Transverse colon (tissue), 4 donors: ENCODE measurements at regions not wholly inside any gene's neighbourhood (a gene's known extent, or its start where the extent isn't known, plus 50 kb on each side); places are given as distances from the start of the nearest gene placed in this dataset.
A peak's percentile ranks its signal among the peaks of the same experiment; 100 is the strongest.

Experiments
- DNase-seq: peaks from one replicate; pipeline ENCODE4 v3.0.0-alpha.2; 2019
- H3K27ac ChIP-seq, 4 donors: fragments of 200-600 bp; sonication (generic); 2 replicates each; pipeline ENCODE4 v1.5.1; 2016 to 2018; ENCODE audit warnings: inconsistent platforms in 4 of 4
- H3K27me3 ChIP-seq: fragments of 200-600 bp; sonication (generic); 2 replicates; pipeline ENCODE4 v1.5.1; 2017; ENCODE audit warnings: inconsistent platforms
- H3K36me3 ChIP-seq, 4 donors: fragments of 200-600 bp; sonication (generic); 2 replicates each; pipeline ENCODE4 v1.5.1; 2017 to 2019; ENCODE audit warnings: inconsistent platforms in 4 of 4
- H3K4me1 ChIP-seq, 4 donors: fragments of 200-600 bp; sonication (generic); 2 replicates each; pipeline ENCODE4 v1.5.1; 2017 to 2020; ENCODE audit warnings: inconsistent platforms in 4 of 4
- H3K4me3 ChIP-seq, 4 donors: fragments of 200-600 bp; sonication (generic); 1 replicate in 1 of 4; 2 replicates in 3 of 4; pipeline versions ENCODE4 v1.5.1 to v1.6.1; 2017 to 2019; ENCODE audit warnings: inconsistent platforms in 4 of 4
- H3K9me3 ChIP-seq, 2 donors: fragments of 200-600 bp; sonication (generic); 2 replicates each; pipeline ENCODE4 v1.5.1; 2017 to 2019; ENCODE audit warnings: inconsistent platforms in 2 of 2
- CTCF ChIP-seq, 5 experiments: fragments of 200-600 bp in 3 of 5; fragments of 450-650 bp in 2 of 5; sonication (generic) in 3 of 5; IDR thresholded peaks; 1 replicate in 2 of 5; 2 replicates in 3 of 5; pipeline ENCODE4 v1.5.1; 2016 to 2017; ENCODE audit warnings: antibody characterized with exemption in 5 of 5, inconsistent platforms in 3 of 5, mild to moderate bottlenecking in 2 of 5, moderate library complexity in 1 of 5
- EP300 ChIP-seq: sonication (generic); formaldehyde crosslinking; IDR thresholded peaks from one replicate; pipeline ENCODE4 v1.6.1; 2017; ENCODE audit warnings: antibody characterized with exemption, low read depth
- POLR2A ChIP-seq: fragments of 450-650 bp; IDR thresholded peaks from one replicate; pipeline ENCODE4 v1.6.1; 2016; ENCODE audit warnings: antibody characterized with exemption, mild to moderate bottlenecking, moderate library complexity
- POLR2AphosphoS5 ChIP-seq, 3 donors: sonication (generic); formaldehyde crosslinking; IDR thresholded peaks; one replicate each; pipeline ENCODE4 v1.6.1; 2016; ENCODE audit warnings: antibody characterized with exemption in 3 of 3
- WGBS, 2 donors: methylation state at CpG; one replicate each; pipeline ENCODE4 v1.1.5; 2018; ENCODE audit warnings: low coverage in 1 of 2; 5-methylcytosine and 5-hydroxymethylcytosine counted together
- in situ Hi-C, 4 donors: fragments of 200-750 bp; cut with MboI; loops; one replicate each; pipeline versions ENCODE4 v1.15.0 to v1.15.1; 2017; ENCODE audit warnings: low sequenced_read_pairs in 3 of 4, low pct_ligation_motif_present in 1 of 4, low pct_unique_long_range_greater_than_20kb in 1 of 4
- intact Hi-C: fragments of 100-400 bp; cut with DNase I; formaldehyde crosslinking; loops from one replicate; pipeline ENCODE4 v1.15.1; 2023; ENCODE audit warnings: low total_unique reads

- DNase-seq: no peak
- H3K4me1 ChIP-seq: no peaks in the 10 kb centered on the region
- in situ Hi-C loops: no loop called here
- no peaks in the 10 kb centered on the region for H3K36me3 ChIP-seq
- H3K27ac ChIP-seq: no peak overlapping the region
- WGBS, 2 donors: 60 to 74% methylated on average over 1 to 10 of the region's 10 CpGs
- no peak overlapping the region for H3K4me3 ChIP-seq
- intact Hi-C loops: no loop called here
- no peaks in the 10 kb centered on the region for H3K27me3 ChIP-seq
- TF ChIP-seq POLR2AphosphoS5 (IDR thresholded peaks at IDR 0.05): no peak
- no peak for TF ChIP-seq CTCF (IDR thresholded peaks at IDR 0.05)
- no peak for TF ChIP-seq EP300
- no peaks in the 10 kb centered on the region for H3K9me3 ChIP-seq
These were observed 112.5 kb upstream of the CD82 start for GRCh38 chr11:44452827-44453572.

GRCh38 chr11:44453871-44454270 is 111.6 kb upstream of the CD82 start:
- no peak for DNase-seq
- peak in 1 of 3 donors; percentile 6 for TF ChIP-seq POLR2AphosphoS5 (IDR thresholded peaks at IDR 0.05)
- no peak for TF ChIP-seq POLR2A
- Histone ChIP-seq H3K36me3 (no peaks in the 10 kb centered on the region), H3K4me3 (no peak overlapping the region), H3K27me3 (no peaks in the 10 kb centered on the region), H3K9me3 (no peaks in the 10 kb centered on the region), H3K27ac (no peak overlapping the region), H3K4me1 (no peaks in the 10 kb centered on the region)
- 73% methylated on average over 5 of the region's 5 CpGs; no CpG with 5 or more reads in 1 of the 2 donors for WGBS, 2 donors
- intact Hi-C loops (no loop called here), in situ Hi-C loops (no loop called here)

- Histone ChIP-seq H3K36me3 (no peaks in the 10 kb centered on the region), H3K4me3 (no peak overlapping the region), H3K9me3 (no peaks in the 10 kb centered on the region), H3K27ac (no peak overlapping the region), H3K4me1 (no peaks in the 10 kb centered on the region), H3K27me3 (no peaks in the 10 kb centered on the region)
- in situ Hi-C loops: no loop called here
- TF ChIP-seq POLR2A (no peak), POLR2AphosphoS5 (IDR thresholded peaks at IDR 0.05) (no peak), EP300 (no peak), CTCF (IDR thresholded peaks at IDR 0.05) (no peak)
- no peak for DNase-seq
- intact Hi-C loops: no loop called here
- WGBS, 2 donors: 55% methylated on average over 4 of the region's 4 CpGs; no CpG with 5 or more reads in 1 of the 2 donors
These were observed 110.8 kb upstream of the CD82 start for GRCh38 chr11:44454666-44455065.

- Histone ChIP-seq H3K27me3 (no peaks in the 10 kb centered on the region), H3K9me3 (no peaks in the 10 kb centered on the region), H3K27ac (no peak overlapping the region), H3K4me3 (no peak overlapping the region), H3K4me1 (no peaks in the 10 kb centered on the region), H3K36me3 (no peaks in the 10 kb centered on the region)
- intact Hi-C loops (no loop called here), in situ Hi-C loops (no loop called here)
- no peak for DNase-seq
- TF ChIP-seq POLR2AphosphoS5 (IDR thresholded peaks at IDR 0.05): no peak
- no peak for TF ChIP-seq CTCF (IDR thresholded peaks at IDR 0.05)
- TF ChIP-seq EP300: no peak
- 63% methylated on average over 11 of the region's 11 CpGs; no CpG with 5 or more reads in 1 of the 2 donors for WGBS, 2 donors
These were observed 108.7 kb upstream of the CD82 start for GRCh38 chr11:44456544-44457300.
